ENCODE measurements at regions not wholly inside any gene's neighbourhood (a gene's known extent, or its start where the extent isn't known, plus 50 kb on each side); places are given as distances from the start of the nearest gene placed in this dataset.
A peak's percentile ranks its signal among the peaks of the same experiment; 100 is the strongest.
"Not testable (repeated sequence)": the region's sequence is repeated elsewhere in the genome, so short reads cannot be mapped to it uniquely, and the experiment has no call there.

- DNase-seq = no peak
These were observed 109.3 kb upstream of the ETV6 start for GRCh38 chr12:11540156-11540555.

GRCh38 chr12:11540615-11541310, 108.7 kb upstream of the ETV6 start:
- no peak for DNase-seq

- DNase-seq = no peak
These were observed 106.9 kb upstream of the ETV6 start for GRCh38 chr12:11542599-11542998.

- DNase-seq = no peak
These were observed 105.9 kb upstream of the ETV6 start for GRCh38 chr12:11543457-11544158.

GRCh38 chr12:11545484-11546330, 103.8 kb upstream of the ETV6 start:
- no peak for DNase-seq

- DNase-seq = peak; percentile 52
These were observed 102.7 kb upstream of the ETV6 start for GRCh38 chr12:11546582-11547270.

- not testable (repeated sequence) for DNase-seq
These were observed 102.2 kb upstream of the ETV6 start for GRCh38 chr12:11547271-11547646.

- no peak for DNase-seq
These were observed 100.4 kb upstream of the ETV6 start for GRCh38 chr12:11549119-11549518.

- peak; percentile 82 for DNase-seq
These were observed 95.5 kb upstream of the ETV6 start for GRCh38 chr12:11553871-11554533.

GRCh38 chr12:11555195-11555594, 94.3 kb upstream of the ETV6 start:
- no peak for DNase-seq

GRCh38 chr12:11555743-11556625, 93.5 kb upstream of the ETV6 start:
- DNase-seq = peak; percentile 31

- DNase-seq = peak; percentile 25
These were observed 92.8 kb upstream of the ETV6 start for GRCh38 chr12:11556682-11557081.

- no peak for DNase-seq
These were observed 89.7 kb upstream of the ETV6 start for GRCh38 chr12:11559626-11560340.

GRCh38 chr12:11561411-11561810, 88.1 kb upstream of the ETV6 start:
- DNase-seq = no peak

- no peak for DNase-seq
These were observed 85.4 kb upstream of the ETV6 start for GRCh38 chr12:11563785-11564739.

GRCh38 chr12:11564984-11565651, 84.4 kb upstream of the ETV6 start:
- no peak for DNase-seq

- DNase-seq = no peak
These were observed 83.7 kb upstream of the ETV6 start for GRCh38 chr12:11565752-11566151.

- no peak for DNase-seq
These were observed 81.2 kb upstream of the ETV6 start for GRCh38 chr12:11568155-11568761.
